HG02642 (cell line): ENCODE measurements at regions not wholly inside any gene's neighbourhood (a gene's known extent, or its start where the extent isn't known, plus 50 kb on each side); places are given as distances from the start of the nearest gene placed in this dataset.
"Not testable (repeated sequence)": the region's sequence is repeated elsewhere in the genome, so short reads cannot be mapped to it uniquely, and the experiment has no call there.

Experiments used
- ATAC-seq: cut with Tn5 transposase; IDR thresholded peaks from one replicate; pipeline ENCODE4 v1.9.1; 2021; ENCODE audit warnings: mild to moderate bottlenecking; ENCODE audit not compliant: unreplicated experiment, poor library complexity

DNA sequence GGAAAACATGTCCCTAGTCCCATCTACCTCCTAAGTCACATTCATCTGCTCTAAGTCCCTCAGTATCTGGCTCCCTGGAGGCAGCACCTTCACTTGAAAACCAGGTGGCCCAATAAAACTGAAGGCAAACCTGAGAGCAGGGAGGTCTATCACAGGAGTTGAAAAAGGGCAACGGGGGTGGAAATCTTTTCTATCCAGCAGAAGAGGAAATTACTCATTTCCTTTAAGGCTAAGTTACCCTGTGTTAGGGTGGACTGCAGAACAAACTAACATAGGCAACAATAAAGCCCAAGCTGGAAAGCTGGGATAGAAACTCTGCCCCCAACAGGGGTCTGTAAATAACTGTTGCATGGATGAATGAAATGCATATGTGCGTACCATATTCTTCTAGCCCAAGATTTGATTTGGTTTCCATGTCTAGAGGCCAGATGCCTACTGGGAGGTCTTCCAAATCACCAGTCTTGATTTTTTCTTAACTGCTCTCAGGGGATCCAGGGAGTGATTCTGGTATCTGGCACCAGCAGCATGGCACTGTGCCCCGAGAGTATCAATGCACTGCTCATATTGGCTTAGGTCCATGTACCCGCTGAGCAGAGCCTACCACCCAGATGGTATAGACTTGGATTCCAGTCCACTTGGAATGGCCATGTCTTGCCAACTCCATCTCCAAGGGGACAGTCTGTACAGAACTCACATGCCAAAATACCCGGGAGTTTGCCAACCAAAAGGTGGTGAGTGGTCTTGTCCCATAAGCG lies 350.0 kb upstream of the NCAM1 start:
- ATAC-seq, result no peak

- ATAC-seq, result no peak
Measured at GRCh38 chr11:112611771-112612170, 349.4 kb upstream of the NCAM1 start.

- ATAC-seq, result no peak
Measured at GRCh38 chr11:112612250-112612849, 348.9 kb upstream of the NCAM1 start.

- no peak for ATAC-seq
Measured at GRCh38 chr11:112613051-112613972, 347.9 kb upstream of the NCAM1 start.

DNA sequence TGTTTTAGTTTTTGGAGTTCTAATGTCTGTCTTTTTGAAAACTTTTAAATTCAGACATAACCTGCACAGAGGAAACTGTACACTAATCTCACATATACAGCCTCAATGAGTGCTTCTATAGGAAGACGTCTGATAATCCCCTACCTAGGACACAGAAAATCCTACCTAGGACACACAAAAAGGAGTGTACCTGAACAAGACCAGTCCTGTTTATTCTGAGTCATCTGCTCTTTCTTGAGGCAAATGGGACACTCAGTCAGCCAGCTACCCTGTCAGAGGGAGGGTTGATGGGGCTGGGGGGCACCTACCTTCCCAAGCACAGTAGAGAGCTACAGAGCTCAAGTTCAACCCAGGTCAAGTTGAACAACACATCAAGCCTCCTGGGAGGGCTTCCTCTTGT lies 346.6 kb upstream of the NCAM1 start:
- ATAC-seq, result no peak

DNA sequence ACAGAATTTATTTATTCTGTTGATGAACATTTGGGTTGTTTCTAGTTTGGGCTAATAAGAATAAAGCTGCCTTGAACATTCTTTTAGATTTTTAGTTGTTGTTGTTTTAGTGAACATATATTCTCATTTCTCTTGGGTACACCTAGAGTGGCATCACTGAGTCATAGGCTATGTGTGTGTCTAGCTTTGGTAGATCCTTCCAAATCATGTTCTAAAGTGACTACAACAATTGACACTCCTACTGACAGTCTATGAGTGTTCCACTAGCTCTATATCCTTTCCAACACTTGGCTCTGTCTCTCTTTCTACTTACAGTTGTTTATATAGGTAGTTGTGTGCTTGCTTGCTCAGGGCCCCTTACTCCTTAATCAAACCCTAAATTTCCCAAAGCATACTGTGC lies 346.0 kb upstream of the NCAM1 start:
- ATAC-seq, result no peak

DNA sequence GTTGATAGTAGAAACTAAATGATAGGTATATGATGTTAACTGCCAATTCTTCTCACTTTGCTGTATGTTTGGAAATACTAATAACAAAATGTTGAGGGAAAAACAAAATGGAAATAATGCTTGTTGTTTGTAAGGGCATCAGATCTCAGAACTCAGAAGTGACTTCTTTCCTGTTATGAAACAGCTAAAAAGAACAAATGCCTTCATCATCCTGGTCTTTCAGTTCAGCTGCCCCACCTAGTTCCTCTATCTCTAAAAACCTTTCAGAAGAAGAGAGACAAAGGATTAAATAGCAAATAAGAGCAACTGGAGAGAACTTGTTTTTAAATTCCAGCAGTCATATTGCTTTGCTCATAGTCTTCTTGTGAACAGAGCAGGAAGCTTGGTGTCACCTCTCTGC lies 345.3 kb upstream of the NCAM1 start:
- no peak for ATAC-seq

DNA sequence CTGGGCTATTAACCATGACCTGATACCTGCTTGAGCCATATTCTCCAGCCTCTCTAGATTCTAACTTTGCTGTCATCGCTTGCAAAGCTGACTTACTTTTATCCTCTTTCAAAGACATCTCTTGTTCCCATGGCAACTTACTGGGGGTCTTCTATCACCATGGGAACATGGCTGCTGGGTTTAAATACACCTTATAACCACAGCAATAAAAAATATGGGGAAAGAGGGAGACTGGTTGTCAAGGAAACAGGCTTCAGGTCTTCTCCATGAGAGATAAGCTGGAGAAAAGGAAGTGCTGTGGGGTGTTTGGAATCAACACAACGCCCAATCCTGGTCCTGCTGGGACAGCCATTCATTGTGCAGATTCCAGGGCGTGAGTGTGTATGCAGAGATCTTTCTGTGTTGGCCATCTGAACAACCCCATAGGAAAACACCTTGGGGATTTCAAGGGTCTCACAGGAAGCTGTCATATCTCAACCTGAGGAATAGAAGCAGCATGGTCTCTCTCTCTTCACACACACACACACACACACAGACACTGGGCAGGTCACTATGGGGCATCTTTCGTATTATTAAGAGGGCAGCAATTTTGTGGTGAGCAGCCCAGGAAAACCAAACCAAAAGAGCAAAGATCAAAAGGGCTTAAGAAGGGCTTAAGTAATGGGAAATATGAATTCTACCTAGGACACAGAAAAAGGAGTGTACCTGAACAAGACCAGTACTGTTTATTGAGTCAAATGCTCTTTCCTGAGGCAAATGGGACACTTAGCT lies 344.7 kb upstream of the NCAM1 start:
- ATAC-seq, result no peak

GRCh38 chr11:112617098-112617425 lies 344.2 kb upstream of the NCAM1 start:
- no peak for ATAC-seq

GRCh38 chr11:112617977-112618826 lies 343.0 kb upstream of the NCAM1 start:
- no peak for ATAC-seq

DNA sequence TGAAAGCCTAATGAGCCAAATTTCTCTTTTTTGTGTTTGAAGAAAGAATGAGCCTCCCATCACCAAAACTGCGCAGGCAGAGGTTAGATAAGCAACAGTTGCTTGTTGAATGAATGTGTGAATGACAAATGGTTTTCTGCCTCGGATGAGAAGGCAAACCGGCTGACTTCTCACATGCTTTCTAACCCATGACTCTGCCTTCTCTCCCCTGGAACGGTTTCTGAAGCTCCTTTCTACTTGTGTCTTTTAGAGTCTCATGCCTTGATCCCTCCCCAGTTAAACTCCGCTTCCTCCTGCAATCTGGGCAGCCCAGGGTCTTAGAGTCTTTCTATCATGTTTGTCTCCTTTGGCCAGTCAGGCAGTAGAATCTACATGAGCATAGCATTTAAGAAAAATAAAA lies 342.1 kb upstream of the NCAM1 start:
- ATAC-seq, result no peak

DNA sequence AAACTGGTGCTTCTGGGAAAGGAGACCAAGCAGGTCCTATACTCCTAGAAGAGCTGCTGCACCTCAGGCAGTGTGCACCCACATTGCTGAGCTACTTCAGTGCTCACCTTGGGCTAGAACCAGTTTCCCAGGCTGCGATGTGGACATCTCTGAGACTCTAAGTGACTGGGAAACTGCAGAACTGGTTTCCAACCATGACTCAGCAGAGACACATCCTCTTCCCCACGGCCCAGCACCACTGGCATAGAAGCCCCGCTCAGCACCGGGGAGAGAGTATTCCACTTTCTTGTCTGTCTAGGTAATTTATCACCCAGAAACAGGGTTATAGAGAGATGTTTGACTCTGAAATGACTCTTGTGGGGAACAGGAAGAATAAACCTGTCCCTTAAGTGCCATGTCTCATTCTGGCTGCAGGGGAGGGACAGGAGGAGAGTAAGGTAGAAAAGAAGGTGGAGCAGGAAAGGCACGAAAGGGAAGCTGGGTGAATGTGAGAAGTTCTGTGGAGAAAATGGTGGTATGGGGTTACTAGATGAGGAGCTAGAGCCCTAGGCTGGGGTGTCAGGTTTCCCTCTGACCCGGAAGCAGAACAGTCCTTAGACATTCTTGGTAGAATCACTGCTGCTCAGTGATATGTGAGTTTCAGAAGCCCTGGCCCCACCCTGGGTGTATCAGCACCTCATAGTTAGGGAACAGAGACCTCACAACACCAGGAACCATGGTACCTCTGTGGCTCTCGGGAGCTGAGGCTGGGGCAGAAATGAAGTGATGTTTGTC lies 340.4 kb upstream of the NCAM1 start:
- ATAC-seq, result peak; percentile 60

GRCh38 chr11:112623057-112623456 lies 338.2 kb upstream of the NCAM1 start:
- ATAC-seq, result no peak

DNA sequence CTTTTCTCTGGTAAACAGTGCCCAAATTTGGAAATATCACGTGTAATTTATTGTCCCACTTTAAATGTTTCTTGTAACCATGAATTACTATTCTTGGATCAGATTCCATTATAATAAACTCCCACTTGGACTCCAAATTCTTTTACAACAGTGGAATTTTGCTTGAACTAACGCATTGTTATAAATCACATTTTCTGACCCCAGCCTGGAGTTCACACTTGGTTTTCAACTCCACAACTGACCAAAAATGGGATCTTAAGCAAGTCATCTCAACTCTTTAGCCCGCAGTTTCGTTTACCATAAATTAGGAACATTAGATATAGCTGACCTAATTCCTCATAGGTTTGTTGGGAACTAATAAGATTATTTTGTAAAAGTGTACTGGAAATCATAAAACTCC lies 336.8 kb upstream of the NCAM1 start:
- ATAC-seq, result no peak

DNA sequence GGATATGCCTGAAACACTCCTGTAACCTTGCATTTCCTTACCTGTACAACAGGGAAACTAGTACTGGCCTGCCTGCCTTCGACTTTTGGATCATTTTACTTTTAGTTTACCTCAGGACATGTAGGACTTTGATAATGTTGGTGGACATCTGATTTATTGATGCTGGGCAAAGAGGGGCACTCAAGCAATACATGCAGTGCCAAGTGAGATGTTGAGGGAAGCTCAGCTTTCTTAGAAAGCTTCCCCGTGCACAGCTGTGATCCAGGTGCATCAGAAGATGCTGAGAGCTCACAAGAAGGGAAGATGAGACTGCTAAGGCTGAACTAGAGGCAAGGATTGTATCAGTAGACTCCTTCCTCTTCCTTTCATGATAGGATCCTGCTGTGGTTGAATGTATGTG lies 336.2 kb upstream of the NCAM1 start:
- not testable (repeated sequence) for ATAC-seq

GRCh38 chr11:112625814-112626213 lies 335.4 kb upstream of the NCAM1 start:
- ATAC-seq, result no peak

GRCh38 chr11:112626731-112627130 lies 334.5 kb upstream of the NCAM1 start:
- ATAC-seq, result no peak

GRCh38 chr11:112627588-112628045 lies 333.6 kb upstream of the NCAM1 start:
- peak; percentile 72 for ATAC-seq

DNA sequence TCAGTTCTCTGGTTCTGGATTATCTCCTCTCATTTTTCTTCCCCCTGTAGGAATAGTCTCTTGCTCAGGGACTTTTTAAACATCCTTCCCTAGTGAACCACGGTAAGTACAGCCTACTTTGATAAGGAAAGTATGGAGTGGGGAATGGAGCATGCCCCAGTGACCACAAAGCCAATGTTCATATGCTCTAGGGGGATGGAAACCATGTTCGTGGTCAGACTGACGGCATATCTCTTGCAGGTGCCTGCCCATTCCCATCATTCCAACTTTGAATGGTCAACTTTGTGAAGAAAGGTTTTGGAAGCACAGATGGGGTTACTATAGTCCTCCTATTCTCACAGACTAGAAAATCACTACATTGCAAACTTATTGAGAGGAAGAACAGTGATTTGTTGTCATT lies 332.5 kb upstream of the NCAM1 start:
- no peak for ATAC-seq
